HL-60 (cell line): ENCODE measurements at regions not wholly inside any gene's neighbourhood (a gene's known extent, or its start where the extent isn't known, plus 50 kb on each side); places are given as distances from the start of the nearest gene placed in this dataset.

Experiments
- CTCF ChIP-seq: IDR thresholded peaks from one replicate; pipeline ENCODE4 v1.5.1; 2011; ENCODE audit warnings: low read length, control low read depth, inconsistent platforms; ENCODE audit not compliant: insufficient read depth
- GABPA ChIP-seq: IDR thresholded peaks from 2 replicates; pipeline ENCODE4 v1.6.1; 2012; ENCODE audit warnings: low read depth
- POLR2AphosphoS5 ChIP-seq: IDR thresholded peaks from 2 replicates; pipeline ENCODE4 v1.6.1; 2012; ENCODE audit warnings: low read depth
- REST ChIP-seq: IDR thresholded peaks from 2 replicates; pipeline ENCODE4 v1.6.1; 2012; ENCODE audit warnings: low read depth; ENCODE audit not compliant: insufficient replicate concordance
- SPI1 ChIP-seq: IDR thresholded peaks from 2 replicates; pipeline ENCODE4 v1.6.1; 2012; ENCODE audit warnings: low read depth, mild to moderate bottlenecking, borderline replicate concordance

- TF ChIP-seq GABPA (no peak), CTCF (no peak), REST (no peak), POLR2AphosphoS5 (no peak), SPI1 (no peak)
Measured at GRCh38 chr1:238530209-238530851, 639.6 kb upstream of the ZP4 start.
